ENCODE measurements at regions not wholly inside any gene's neighbourhood (a gene's known extent, or its start where the extent isn't known, plus 50 kb on each side); places are given as distances from the start of the nearest gene placed in this dataset.

DNA sequence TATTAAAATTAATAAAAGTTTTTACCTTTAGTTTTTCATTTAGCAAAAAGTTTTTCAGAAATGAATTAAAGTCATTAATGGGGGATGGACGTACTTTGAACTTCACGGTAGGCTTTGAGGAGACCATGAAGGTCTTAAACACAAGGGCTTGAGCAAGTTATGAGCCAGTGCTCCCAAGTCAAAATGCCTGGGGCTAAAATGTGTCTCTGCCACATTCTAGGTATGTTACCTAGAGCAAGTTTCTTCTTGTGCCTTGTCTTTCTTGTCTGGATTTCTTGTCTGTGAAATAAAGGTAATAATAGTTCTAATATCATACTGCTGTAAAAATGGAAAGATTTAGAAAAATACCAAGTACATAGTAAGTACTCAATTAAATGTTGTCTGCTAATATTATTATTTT lies 132.7 kb upstream of the USP15 start:
- DNase-seq (ENCODE audit: low spot score) = no peak

DNA sequence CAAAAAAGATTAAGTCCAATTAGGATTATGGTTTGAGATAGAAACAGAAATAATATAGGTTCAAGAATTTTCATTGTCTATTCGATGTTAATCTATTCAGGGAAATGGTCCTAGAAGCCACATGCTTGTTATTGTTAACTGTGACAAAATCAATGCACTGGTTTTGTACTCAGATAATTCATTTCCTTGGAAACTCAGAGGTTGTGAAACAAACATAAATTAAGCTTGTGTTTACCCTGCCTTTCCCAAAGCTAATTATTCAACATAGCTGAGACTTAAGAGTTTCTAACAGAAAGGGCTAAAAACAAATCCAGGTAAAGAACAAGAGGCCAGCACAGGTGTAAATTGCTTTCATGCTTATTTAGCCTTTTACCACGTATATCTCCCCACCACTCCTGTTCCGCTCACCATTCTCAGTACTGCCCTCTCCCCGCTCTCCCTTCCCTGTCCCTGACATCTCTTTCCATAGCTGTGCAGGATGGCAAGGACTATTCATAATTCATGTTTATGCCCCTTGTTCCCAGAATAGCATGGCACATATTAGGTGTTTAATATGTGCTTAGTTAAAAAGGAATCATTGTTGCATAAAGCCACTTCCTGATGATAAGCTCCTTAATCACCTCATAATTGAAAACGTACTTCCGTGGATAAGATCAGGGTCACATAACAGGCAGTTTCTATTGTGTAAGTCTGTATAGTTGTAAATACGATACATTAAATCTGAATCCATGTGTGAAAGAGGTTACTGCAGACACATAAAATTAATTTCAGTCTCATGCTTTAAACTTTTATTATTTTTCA lies 131.8 kb upstream of the USP15 start:
- DNase-seq (ENCODE audit: low spot score) = no peak

DNA sequence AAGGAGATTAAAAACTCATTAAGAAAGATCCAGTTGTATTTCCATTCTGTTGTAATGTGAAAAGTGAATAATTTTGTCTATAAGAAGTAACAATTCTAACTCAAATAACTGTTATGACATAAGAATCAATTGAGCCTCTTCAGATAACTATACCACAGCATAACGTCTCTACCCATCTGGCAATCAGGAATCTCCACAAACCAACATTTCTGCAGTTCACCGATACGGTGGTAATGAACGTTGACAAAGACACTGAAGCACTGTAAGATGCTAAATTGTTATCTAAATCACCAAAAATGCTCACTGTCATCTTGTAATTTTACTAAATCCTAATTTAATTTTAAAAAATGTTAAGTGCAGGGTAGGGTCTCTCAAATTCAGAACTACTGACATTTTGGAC lies 130.9 kb upstream of the USP15 start:
- no peak for DNase-seq (ENCODE audit: low spot score)

DNA sequence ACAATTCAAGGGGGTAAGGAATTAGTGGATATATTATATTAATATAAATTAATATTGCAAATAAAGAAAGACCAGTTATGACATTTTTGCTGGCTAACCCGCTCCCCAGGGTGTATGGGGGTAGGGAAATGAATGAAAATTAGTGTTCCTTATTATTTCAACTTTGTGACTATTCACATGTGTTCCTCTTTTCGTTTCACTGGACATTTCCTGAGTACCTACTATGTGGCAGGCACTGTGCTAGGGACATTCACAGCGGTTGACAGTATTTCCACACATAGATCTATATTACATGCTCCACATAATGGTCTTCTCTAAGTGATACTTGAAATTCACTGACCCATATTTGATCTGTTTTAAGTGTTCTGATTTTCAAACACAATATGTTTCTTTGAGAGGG lies 129.8 kb upstream of the USP15 start:
- DNase-seq (ENCODE audit: low spot score) = no peak

DNA sequence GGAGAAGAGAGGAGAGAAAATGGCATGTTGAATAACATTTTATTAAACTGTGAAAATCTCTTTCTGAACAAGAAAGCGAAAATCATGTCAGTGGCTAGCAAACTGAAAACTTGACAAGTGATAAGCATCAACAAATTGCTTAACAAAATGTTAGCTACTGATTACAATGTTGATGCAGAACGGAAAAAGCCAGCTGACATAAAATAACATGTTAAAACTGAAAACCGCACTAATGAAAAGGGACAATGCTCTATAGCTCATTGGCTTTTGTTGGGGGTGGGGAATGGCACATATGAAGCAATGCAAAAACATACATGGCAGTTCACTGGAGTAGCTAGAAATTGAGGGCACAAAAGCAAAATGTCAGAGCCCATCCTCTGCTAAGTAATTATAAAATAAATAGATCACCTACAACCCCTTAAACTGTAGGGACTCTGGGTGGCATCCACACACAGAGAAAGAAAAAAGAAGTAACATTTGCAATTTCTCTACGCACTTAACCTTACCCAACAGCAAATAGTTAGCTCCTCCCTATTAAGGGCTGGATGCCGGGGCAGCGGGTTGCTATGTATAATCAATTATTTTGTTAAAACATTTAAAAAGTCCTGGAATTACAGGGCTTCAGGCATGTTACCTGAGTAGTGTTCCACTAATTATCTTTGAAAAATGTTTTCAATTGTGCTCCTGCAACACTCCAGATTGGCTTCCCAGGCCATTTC lies 129.2 kb upstream of the USP15 start:
- DNase-seq (ENCODE audit: low spot score) = no peak

DNA sequence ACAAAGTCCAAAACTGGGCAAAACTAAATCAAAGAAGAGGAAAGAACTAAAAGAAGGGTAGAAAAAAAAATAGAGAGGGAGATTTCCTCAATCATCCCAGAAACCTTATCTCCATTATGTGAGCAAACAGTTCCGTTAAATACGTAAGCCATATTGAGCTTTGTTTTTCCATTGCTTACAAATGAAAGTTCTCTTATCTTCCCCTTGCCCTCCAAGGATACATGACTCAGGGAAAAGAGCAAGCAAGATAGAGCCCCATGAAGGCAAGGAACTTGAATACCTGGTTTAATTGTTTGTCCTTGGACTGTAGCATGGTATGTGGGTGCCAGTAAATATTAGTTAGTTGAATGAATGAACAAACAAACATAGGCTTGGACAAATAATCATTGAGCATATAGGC lies 126.8 kb upstream of the USP15 start:
- DNase-seq (ENCODE audit: low spot score) = no peak

DNA sequence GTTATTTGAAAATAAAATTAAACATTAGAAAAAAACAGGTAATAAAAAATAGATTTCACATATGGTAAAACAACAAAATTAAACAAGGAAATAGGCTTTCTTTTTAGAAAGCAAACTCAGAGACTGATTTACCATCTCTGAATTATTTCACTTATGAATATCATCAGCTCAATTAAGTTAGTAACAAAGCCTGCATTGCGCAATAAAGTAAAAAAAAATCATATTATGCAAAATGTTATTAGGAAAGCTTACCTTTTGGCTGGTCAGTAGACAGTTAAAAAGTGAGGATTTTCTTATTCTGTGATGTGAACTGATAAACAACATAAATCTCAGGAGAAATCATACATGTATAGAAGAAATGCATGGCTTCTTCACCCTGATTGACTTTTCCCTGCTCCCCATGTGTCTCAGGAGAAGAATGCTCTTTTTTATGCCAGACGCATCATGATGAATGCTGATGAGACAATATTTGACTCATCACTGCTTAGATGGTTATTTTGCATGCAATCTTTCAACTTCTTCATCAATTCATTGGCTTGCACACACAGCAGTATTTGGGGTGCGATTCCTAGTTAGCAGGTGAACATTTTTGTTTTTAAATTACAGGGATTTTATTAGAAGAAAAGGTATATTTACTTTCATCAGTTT lies 124.5 kb upstream of the USP15 start:
- no peak for DNase-seq (ENCODE audit: low spot score)

DNA sequence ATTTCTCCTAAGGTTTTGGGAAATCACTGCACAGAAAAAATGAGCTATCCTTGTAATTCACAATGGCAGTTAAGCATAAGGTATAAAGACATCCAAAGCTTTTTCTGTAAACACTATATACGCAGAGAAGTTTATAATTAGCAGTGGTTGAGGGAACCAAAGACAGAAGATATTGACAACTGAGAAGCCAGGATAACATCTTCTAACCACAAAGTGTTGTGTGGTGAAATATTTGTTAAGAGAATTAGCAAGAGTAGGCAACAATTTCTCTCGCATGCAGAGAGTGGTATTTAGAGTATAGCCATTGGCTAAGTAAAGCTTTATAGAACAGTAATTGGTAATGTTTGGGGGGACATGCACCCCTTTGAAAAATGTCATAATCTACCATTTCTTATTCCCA lies 123.7 kb upstream of the USP15 start:
- no peak for DNase-seq (ENCODE audit: low spot score)

DNA sequence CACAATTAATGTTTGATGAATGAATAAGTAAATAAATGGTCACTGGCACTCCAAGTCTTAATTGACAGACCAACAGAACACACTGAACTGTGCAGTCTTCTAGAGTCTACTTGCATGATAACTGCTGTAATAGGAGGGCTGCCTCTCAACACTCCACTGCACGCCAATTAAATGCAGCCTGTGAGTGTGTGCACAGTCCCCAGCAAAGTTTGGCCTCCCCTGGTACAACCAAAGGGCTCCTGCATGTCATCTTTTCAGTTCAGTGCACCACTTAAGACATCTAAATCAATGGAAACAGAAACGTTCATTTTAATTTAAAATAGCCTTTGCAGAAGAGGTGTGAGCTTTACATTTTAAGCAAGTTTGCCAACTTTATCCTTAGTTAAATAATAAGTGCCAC lies 121.7 kb upstream of the USP15 start:
- DNase-seq (ENCODE audit: low spot score) = no peak

DNA sequence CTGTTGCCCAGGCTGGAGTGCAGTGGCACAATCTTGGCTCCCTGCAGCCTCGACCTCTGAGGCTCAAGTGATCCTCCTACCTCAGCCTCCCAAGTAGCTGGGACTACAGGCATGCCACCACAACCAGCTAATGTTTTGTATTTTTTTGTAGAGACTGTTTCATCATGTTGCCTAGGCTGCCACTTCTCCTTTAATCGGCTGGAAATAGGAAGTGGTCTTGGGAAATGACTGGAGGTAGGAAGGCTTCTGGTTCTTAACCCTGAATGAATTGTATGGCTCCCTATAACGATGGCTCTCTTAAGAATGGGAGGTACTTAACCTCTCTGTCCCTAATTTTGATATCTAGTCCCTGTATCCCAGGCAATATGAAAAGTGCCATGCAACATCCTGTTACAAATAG lies 113.9 kb upstream of the USP15 start:
- no peak for DNase-seq (ENCODE audit: low spot score)

DNA sequence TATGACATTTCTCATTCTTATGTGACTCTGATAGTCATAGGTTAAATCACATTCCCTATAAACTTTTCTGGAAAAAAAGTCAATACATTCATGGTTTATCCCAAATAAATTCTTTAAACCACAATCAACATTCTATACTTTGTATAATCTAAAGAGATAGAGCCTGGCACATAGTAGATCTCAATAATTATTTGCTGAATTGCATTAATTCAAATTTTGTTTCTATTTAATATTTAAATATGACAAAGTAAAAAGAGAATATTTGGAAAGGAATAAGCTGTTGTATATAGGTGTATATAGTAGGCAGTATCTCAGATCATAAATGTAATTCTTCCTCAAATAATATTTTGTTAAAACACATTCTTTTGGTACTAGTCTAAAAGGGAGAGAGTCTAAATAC lies 102.2 kb upstream of the USP15 start:
- no peak for DNase-seq (ENCODE audit: low spot score)

DNA sequence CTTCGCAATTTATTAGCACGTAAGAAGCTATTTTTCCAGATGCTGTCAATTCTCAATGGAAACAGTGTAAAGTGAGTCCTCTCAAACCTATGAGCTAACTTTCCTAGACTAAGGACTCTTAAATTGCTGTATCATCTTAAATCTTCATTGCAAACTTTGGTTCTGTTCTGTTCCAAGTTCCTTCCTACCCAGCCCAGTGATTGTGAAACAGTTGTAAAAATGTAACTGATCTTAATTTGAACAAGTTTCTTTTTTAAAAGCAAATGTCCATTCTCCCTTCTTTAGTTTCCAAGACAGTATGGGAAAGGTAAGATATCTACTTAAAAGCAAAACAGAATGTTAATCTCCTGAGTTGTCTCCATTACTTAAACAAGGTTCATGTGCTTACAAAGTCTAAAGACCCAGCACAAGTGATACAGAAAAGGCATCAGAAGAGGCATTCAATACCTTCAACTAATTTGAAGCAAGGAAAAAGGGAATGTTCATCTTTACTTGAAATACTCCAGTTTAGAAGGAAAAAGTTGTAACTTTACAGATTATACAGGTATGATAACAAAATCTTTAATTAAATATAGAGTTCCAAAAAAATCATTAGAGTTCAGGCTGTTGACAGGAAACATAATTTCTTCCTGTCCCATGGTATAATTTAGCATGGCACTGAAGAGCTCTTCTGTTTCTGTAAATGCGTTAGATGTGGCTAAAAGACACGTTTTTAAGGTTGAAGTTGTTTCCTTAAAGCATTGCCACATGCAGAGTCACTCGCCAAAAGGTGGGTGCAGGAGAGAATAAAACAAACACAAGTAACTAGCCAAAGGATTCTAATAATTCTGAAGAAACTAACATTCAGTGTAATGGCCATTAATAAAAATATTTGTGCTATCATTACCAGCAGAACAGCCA lies 101.5 kb upstream of the USP15 start:
- DNase-seq (ENCODE audit: low spot score) = no peak

DNA sequence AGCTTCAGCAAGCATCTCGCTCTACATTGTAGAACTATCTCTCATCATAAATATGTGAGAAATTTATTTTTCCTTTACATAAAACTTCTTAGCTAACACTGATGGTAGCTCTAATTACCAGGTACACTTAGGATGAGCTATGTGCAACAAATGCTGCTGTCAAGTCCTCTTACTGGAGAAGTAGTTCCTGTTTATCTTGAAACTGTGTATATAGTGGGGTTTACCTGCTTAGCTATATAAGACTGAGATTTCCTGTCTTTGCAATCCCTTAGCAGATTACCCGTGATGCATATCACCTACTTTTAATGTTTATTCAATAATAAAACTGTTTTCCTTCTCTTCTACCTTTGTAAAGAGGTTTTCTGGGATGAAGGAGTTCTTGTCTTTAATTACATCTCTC lies 98.0 kb upstream of the USP15 start:
- DNase-seq (ENCODE audit: low spot score) = no peak

DNA sequence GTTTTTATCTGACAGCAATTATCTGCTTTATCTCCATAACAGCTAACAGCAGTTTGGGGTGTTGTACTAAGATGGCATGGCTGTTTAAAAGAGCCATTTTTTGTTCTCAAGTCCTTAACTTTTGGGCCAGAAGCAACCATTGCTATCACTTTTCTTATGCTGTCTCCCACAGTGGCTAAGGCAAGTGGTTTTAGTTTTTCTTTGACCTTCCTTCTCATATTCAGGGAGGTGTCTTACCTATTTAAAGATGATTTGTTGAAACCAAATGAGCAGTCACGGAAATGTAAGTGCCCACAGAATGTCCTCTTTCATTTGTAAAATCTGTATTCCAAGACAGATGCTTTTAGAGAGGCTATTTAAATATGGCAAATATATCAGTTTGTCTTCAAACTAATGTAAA lies 96.8 kb upstream of the USP15 start:
- no peak for DNase-seq (ENCODE audit: low spot score)

DNA sequence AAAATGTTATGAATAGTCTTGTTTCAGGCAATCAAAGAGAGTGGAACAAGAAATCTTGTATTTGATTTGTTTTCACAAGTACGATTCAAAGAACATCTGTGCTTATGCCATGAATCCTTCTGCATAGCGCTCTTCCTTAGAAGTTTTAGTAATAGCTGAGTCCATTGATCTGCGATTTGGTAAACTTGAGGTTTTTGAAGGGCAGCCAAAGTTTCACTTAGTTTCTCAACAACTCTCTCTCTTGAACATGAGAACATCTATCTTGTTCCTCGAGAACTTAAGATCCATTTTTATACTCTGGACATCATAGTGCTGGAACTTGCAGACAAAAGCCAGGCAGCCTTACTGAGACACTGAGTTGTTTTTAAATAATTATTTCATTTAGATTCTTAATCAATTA lies 96.2 kb upstream of the USP15 start:
- no peak for DNase-seq (ENCODE audit: low spot score)

DNA sequence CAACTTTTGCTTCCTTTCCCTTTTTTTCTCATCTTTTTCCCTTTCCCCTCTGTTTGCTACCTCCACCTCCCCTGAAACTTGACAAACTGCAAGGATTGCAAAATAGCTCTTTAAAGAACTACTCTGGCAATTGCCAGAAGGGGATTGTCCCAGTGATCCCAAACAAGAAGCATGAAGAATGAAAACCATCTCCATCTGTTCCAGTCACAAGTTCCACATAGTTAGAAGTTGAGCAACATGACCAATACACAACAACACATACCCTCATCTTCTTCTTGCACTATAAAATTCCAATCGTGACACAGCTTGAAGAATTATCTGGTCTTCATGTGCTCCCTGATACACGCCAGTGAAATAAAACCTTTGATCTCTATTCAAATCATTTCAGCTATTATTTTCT lies 93.7 kb upstream of the USP15 start:
- DNase-seq (ENCODE audit: low spot score) = no peak

DNA sequence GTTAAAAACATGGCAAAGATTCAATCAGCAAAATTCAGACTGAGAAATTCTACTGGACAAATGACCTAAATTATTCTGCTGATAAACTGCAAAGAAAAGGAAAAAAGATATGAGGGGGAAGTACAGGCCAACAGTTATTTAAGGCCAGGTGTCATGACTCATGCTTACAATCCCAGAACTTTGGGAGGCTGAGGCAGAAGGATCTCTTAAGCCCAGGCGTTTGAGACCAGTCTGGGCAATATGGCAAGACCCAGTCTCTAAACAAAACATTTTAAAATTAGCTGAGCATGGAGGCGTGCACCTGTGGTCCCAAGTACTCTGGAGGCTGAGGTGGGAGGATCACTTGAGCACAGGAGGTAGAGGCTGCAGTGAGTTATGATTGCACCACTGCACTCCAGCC lies 91.8 kb upstream of the USP15 start:
- no peak for DNase-seq (ENCODE audit: low spot score)

DNA sequence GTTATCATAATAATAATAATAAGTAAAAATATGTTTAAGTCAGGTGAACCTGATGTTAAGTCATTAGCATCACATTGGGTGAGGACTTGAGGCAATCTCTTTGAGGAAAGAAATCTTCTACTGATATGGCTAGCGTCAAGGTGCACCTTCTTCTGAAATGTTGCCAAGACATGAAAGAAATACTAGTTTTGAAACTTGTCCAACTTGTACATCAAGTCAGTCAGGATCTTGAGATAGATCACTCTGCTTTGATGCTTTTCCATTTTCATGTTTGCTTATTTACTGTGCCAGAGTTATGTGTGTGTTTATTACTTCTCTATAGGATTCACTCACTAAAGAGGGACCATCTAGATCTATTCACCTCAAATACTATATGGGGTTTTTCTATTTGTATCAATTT lies 90.0 kb upstream of the USP15 start:
- DNase-seq (ENCODE audit: low spot score) = no peak

DNA sequence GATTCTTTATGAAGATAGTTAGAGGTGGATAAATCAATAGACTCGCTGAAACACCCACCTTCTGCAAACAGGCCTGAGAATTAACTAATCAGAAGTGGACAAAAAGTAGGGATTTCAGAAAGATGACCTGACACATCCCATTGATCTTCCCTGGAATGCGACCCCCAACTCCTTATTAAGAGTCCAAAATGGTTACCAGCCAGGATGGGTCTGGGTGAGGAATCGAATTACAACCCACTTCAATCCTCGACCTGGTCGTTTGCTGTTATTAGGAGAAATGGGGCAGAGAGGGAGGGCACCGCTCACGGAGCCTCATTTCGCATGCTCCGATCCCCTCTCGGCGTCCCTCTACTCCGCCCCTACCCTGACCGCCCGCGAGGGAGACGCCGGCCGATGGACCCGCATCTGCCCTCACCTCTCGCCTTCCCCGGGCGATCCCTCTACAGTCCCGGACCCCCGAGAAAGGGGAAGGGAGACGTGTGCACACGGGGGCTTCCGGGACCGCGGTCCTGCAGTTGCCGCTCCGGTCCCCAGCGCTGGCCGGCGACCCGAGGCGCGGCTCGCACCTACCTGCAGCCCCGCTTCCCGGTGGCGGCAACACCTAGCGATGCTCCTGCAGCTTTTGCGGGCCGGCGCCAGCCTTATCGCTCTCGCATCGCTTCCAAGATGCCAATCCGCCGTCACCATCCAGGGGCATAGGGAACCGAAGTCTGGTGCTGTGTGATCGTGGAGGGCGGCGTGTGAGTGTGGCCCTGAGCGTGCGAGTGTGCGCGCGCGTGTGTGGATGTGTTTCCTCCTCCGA lies 69.3 kb upstream of the USP15 start:
- no peak for DNase-seq (ENCODE audit: low spot score)

DNA sequence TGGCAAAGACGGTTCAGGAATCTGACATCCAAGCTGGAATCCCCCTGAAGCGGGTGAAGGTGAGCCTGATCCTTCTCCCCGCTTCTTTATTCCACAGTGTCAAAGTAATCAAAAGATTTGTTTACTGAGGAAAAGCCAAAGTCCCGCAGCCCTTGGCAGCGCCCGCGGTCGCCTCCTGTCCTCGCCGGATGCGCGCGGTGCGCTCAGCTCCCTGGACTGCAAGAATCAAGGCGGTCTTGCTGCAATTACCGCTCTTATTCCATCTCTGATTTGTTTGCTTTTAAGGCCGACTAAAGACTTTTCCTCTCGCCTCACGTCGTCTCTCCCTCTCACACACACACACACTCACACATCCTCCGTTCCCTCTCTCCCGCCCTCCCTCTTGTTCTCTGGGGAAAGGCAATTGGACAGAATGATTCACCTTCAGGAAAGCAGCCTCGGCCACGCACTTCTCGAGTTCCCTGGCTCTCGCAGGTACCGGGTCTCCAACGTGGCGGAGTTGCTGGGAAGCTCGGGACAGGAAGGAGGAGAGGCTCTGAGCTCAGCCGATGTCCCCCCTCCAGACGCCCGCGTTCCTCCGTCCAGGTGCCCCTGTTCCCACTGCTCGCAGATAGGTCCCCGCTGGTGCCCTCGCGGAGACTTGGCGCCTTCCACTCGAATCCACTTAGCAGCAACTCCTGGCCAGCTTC lies 68.6 kb upstream of the USP15 start:
- no peak for DNase-seq (ENCODE audit: low spot score)
